Stomach (tissue), 4 donors: ENCODE measurements at regions not wholly inside any gene's neighbourhood (a gene's known extent, or its start where the extent isn't known, plus 50 kb on each side); places are given as distances from the start of the nearest gene placed in this dataset.

Experiments used
- EP300 ChIP-seq: sonication (generic); formaldehyde crosslinking; IDR thresholded peaks from one replicate; pipeline ENCODE4 v1.6.1; 2017; ENCODE audit warnings: antibody characterized with exemption
- POLR2A ChIP-seq, 4 donors: fragments of 450-650 bp; IDR thresholded peaks; one replicate each; pipeline ENCODE4 v1.6.1; 2016; ENCODE audit warnings: antibody characterized with exemption in 4 of 4, control low read depth in 2 of 4, mild to moderate bottlenecking in 1 of 4, moderate library complexity in 1 of 4
- POLR2AphosphoS5 ChIP-seq, 3 donors: sonication (generic); formaldehyde crosslinking; IDR thresholded peaks; one replicate each; pipeline ENCODE4 v1.6.1; 2016; ENCODE audit warnings: antibody characterized with exemption in 3 of 3
- TF ChIP-seq, protein P1 (sequence below), 7 experiments: fragments of 450-650 bp in 4 of 7; fragments of 200-600 bp in 3 of 7; sonication (generic) in 3 of 7; IDR thresholded peaks; one replicate each; pipeline ENCODE4 v1.5.1; 2016 to 2019; ENCODE audit warnings: antibody characterized with exemption in 7 of 7, control low read depth in 2 of 7, mild to moderate bottlenecking in 1 of 7

DNA sequence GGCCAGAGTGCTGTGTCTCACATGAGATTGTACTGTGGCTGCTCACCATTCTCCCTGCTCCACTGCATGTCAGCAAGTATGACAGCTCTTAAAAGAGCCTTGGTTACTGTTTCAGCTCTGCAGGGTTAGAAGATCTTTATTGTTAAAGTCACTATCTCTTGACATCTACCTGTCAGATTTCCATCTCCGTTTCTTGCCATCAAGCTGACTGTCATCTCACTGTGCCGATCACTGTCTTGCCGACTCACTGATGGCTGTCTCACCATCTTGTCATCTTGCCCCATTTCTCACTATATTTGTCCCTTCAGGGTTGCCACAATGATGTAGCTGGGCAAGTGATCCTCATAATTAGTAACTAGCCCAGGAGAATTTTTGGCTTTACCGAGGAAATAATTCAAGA, 800.9 kb upstream of the CDH7 start:
- TF ChIP-seq, protein P1, sequence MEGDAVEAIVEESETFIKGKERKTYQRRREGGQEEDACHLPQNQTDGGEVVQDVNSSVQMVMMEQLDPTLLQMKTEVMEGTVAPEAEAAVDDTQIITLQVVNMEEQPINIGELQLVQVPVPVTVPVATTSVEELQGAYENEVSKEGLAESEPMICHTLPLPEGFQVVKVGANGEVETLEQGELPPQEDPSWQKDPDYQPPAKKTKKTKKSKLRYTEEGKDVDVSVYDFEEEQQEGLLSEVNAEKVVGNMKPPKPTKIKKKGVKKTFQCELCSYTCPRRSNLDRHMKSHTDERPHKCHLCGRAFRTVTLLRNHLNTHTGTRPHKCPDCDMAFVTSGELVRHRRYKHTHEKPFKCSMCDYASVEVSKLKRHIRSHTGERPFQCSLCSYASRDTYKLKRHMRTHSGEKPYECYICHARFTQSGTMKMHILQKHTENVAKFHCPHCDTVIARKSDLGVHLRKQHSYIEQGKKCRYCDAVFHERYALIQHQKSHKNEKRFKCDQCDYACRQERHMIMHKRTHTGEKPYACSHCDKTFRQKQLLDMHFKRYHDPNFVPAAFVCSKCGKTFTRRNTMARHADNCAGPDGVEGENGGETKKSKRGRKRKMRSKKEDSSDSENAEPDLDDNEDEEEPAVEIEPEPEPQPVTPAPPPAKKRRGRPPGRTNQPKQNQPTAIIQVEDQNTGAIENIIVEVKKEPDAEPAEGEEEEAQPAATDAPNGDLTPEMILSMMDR (IDR thresholded peaks at IDR 0.05), result no peak
- TF ChIP-seq EP300, result no peak
- TF ChIP-seq POLR2A (IDR thresholded peaks at IDR 0.05), result no peak
- no peak for TF ChIP-seq POLR2AphosphoS5 (IDR thresholded peaks at IDR 0.05)
